Endothelial cell of umbilical vein (primary cell): ENCODE measurements at regions not wholly inside any gene's neighbourhood (a gene's known extent, or its start where the extent isn't known, plus 50 kb on each side); places are given as distances from the start of the nearest gene placed in this dataset.

Source experiments
- BruUV-seq: library from RNA; stranded (reverse); fragments of 400-500 nt; replicated peaks from 2 replicates; lab custom pipeline; 2021; lab: Mats Ljungman, UMichigan
- CTCF ChIA-PET: fragments of 300-600, 350-600 bp; sonication (Branson Sonifier 250); formaldehyde crosslinking; loops from one replicate; lab custom pipeline; 2021; ENCODE audit warnings: antibody characterized with exemption, inconsistent platforms; lab: Charles Lee
- POLR2A ChIA-PET: fragments of 300-600, 350-600 bp; sonication (Branson Sonifier 250); formaldehyde crosslinking; loops from one replicate; lab custom pipeline; 2021; ENCODE audit warnings: antibody characterized with exemption, inconsistent platforms; lab: Charles Lee
- DNase-seq: peaks from one replicate; pipeline ENCODE4 v3.0.0-alpha.2; 2011; ENCODE audit warnings: low read depth, low spot score
- FAIRE-seq: peaks from 2 replicates; lab custom pipeline; 2011; peaks lifted over from hg19 to GRCh38; lab: Jason Lieb, UNC
- H2AFZ ChIP-seq: 2 replicates; pipeline ENCODE4 v1.6.0; 2012; ENCODE audit warnings: low read depth, low read length, control low read depth, inconsistent platforms
- H3K27ac ChIP-seq: 2 replicates; pipeline ENCODE4 v1.5.1; 2011; ENCODE audit warnings: low read depth, mild to moderate bottlenecking, control low read depth, low read length, moderate library complexity; ENCODE audit not compliant: insufficient read depth
- H3K27me3 ChIP-seq, 2 experiments: 2 replicates each; pipeline versions ENCODE4 v1.6.0 to v1.6.1; 2011; ENCODE audit warnings: low read length in 2 of 2, mixed read lengths in 1 of 2; ENCODE audit not compliant: control insufficient read depth in 2 of 2, insufficient read depth in 2 of 2
- H3K36me3 ChIP-seq, 2 experiments: 2 replicates in 1 of 2; 3 replicates in 1 of 2; pipeline ENCODE4 v1.5.1; 2011; ENCODE audit warnings: low read length in 2 of 2, mild to moderate bottlenecking in 1 of 2, moderate library complexity in 1 of 2; ENCODE audit not compliant: control insufficient read depth in 2 of 2, insufficient read depth in 2 of 2; ENCODE audit errors: extremely low read depth in 1 of 2
- H3K4me1 ChIP-seq: 3 replicates; pipeline ENCODE4 v1.5.1; 2011; ENCODE audit warnings: mild to moderate bottlenecking, low read length; ENCODE audit not compliant: control insufficient read depth, insufficient read depth; ENCODE audit errors: extremely low read depth
- H3K4me2 ChIP-seq: 2 replicates; pipeline ENCODE4 v1.6.1; 2011; ENCODE audit warnings: low read length, control low read depth, mixed read lengths; ENCODE audit not compliant: insufficient read depth
- H3K4me3 ChIP-seq, 3 experiments: fragments of 200-600 bp in 1 of 3; sonication (generic), shearing (Covaris generic) in 1 of 3; replicated peaks in 1 of 3; 2 replicates each; pipeline ENCODE4 v1.5.1; 2011 to 2016; ENCODE audit warnings: control low read depth in 3 of 3, low read length in 3 of 3, mild to moderate bottlenecking in 2 of 3, inconsistent platforms in 1 of 3, low read depth in 1 of 3, moderate library complexity in 1 of 3; ENCODE audit not compliant: insufficient read depth in 1 of 3
- H3K79me2 ChIP-seq: 2 replicates; pipeline ENCODE4 v1.6.0; 2012; ENCODE audit warnings: low read length, inconsistent platforms; ENCODE audit not compliant: control insufficient read depth, insufficient read depth
- H3K9ac ChIP-seq: replicated peaks from 2 replicates; pipeline ENCODE3; 2011; ENCODE audit warnings: low read length, control low read depth; ENCODE audit not compliant: insufficient read depth; ENCODE audit errors: extremely low read depth
- H3K9me1 ChIP-seq: replicated peaks from 3 replicates; pipeline ENCODE4 v1.6.0; 2011; ENCODE audit warnings: mild to moderate bottlenecking, low read length; ENCODE audit not compliant: control insufficient read depth, insufficient read depth; ENCODE audit errors: extremely low read depth
- H3K9me3 ChIP-seq: replicated peaks from 2 replicates; pipeline ENCODE4 v1.5.1; 2012; ENCODE audit warnings: low read length, inconsistent platforms; ENCODE audit not compliant: control insufficient read depth, insufficient read depth
- H4K20me1 ChIP-seq: replicated peaks from 2 replicates; pipeline ENCODE3; 2011; ENCODE audit warnings: mild to moderate bottlenecking, low read length; ENCODE audit not compliant: control insufficient read depth, insufficient read depth; ENCODE audit errors: extremely low read depth
- CTCF ChIP-seq, 2 donors: IDR thresholded peaks; 1 replicate in 1 of 2; 2 replicates in 1 of 2; pipeline ENCODE4 v1.5.1; 2011; ENCODE audit warnings: low read length in 2 of 2, mild to moderate bottlenecking in 2 of 2, moderate library complexity in 2 of 2, control low read depth in 1 of 2, inconsistent platforms in 1 of 2, low read depth in 1 of 2; ENCODE audit not compliant: insufficient read depth in 1 of 2; ENCODE audit errors: extremely low read depth in 1 of 2
- EZH2 ChIP-seq: IDR thresholded peaks from 2 replicates; pipeline ENCODE4 v1.6.1; 2012; ENCODE audit warnings: borderline replicate concordance, low read depth, mild to moderate bottlenecking, moderate library complexity, low read length, inconsistent platforms; ENCODE audit not compliant: severe bottlenecking
- FOS ChIP-seq: IDR thresholded peaks from 2 replicates; pipeline ENCODE4 v1.6.1; 2011; ENCODE audit warnings: mild to moderate bottlenecking, low read length, moderate library complexity, borderline replicate concordance; ENCODE audit not compliant: insufficient read depth
- JUN ChIP-seq: IDR thresholded peaks from 2 replicates; pipeline ENCODE4 v1.6.1; 2011; ENCODE audit warnings: borderline replicate concordance, low read depth; ENCODE audit not compliant: insufficient read length, insufficient read depth
- MAX ChIP-seq: IDR thresholded peaks from 2 replicates; pipeline ENCODE4 v1.6.1; 2011; ENCODE audit not compliant: insufficient read depth, insufficient read length
- MYC ChIP-seq: IDR thresholded peaks from one replicate; pipeline ENCODE4 v1.6.1; 2011; ENCODE audit warnings: mild to moderate bottlenecking, low read depth, low read length
- POLR2A ChIP-seq: IDR thresholded peaks from 2 replicates; pipeline ENCODE4 v1.6.1; 2012; ENCODE audit warnings: low read depth, mild to moderate bottlenecking, control low read depth, low read length
- POLR2AphosphoS5 ChIP-seq: IDR thresholded peaks from 2 replicates; pipeline ENCODE4 v1.6.1; 2012; ENCODE audit warnings: low read depth, mild to moderate bottlenecking, control low read depth, low read length, moderate library complexity; ENCODE audit not compliant: insufficient read depth
- dilution Hi-C: fragments of 300-500 bp; cut with MboI; formaldehyde crosslinking; loops from one replicate; pipeline ENCODE4 v1.15.0; 2019; ENCODE audit warnings: low sequenced_read_pairs; ENCODE audit not compliant: extremely low pct_ligation_motif_present
- intact Hi-C: fragments of 100-400 bp; cut with micrococcal nuclease; formaldehyde crosslinking; loops from one replicate; pipeline ENCODE4 v1.10.0; 2022

DNA sequence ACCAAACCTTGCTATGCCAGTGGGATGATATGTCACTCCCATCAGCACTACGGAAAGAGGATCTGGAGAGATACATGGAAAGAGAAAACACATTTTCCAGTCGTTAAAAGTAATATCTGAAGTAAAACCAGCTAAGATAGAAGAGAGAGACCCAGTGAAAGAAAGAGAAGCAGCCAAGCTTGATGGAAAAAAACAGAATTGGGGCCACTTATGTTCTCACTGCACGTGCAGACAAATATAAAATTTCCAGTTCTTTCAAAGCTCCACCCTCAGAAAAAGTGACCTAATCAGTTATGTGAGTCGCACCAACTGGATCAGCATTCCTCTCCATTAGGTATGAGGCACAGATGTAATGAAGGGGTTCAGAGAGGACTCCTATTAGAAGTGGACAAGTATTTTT lies 266.1 kb downstream of the MTERF1 start:
- FAIRE-seq = no peak
- POLR2A ChIA-PET = no interaction called here
- intact Hi-C loops = no loop called here

More for the DNA sequence above, 266.1 kb downstream of the MTERF1 start:
- H4K20me1 ChIP-seq = no peaks in the 10 kb centered on the region
- no TSS peak for BruUV-seq
- no peaks in the 10 kb centered on the region for H3K36me3 ChIP-seq
- no peak overlapping the region for H3K4me3 ChIP-seq
- no peak overlapping the region for H3K27ac ChIP-seq
- H3K27me3 ChIP-seq = no peaks in the 10 kb centered on the region
- H3K9me1 ChIP-seq = no peaks in the 10 kb centered on the region
- no peak overlapping the region for H3K9ac ChIP-seq
- H3K79me2 ChIP-seq = no peaks in the 10 kb centered on the region
- H3K4me1 ChIP-seq = no peaks in the 10 kb centered on the region
- H2AFZ ChIP-seq = no peak overlapping the region
- no peak overlapping the region for H3K4me2 ChIP-seq
- CTCF ChIA-PET = interaction anchor here (0.6 kb wide), 1 partner anchor 853 kb away, joined by 3 read pairs; no protein-coding TSS in a partner anchor
- no peak for DNase-seq
- H3K9me3 ChIP-seq = no peaks in the 10 kb centered on the region
- no peak for TF ChIP-seq MAX
- TF ChIP-seq MYC = no peak
- TF ChIP-seq JUN = no peak
- TF ChIP-seq FOS = no peak
- TF ChIP-seq POLR2A = no peak
- TF ChIP-seq CTCF (IDR thresholded peaks at IDR 0.05; ENCODE audit: extremely low read depth in 1 of 2, insufficient read depth in 1 of 2, low read depth in 1 of 2, low read length in 2 of 2) = no peak
- TF ChIP-seq EZH2 = no peak
- no peak for TF ChIP-seq POLR2AphosphoS5
- dilution Hi-C loops = no loop called here
